A673 (cell line): ENCODE measurements at regions not wholly inside any gene's neighbourhood (a gene's known extent, or its start where the extent isn't known, plus 50 kb on each side); places are given as distances from the start of the nearest gene placed in this dataset.

ENCODE experiments used
- BruUV-seq: library from RNA; stranded (reverse); fragments of 400-500 nt; replicated peaks from 2 replicates; lab custom pipeline; 2021; lab: Mats Ljungman, UMichigan
- CTCF ChIA-PET: fragments of 300-600 bp; sonication (Branson Sonifier 250); formaldehyde crosslinking; loops from one replicate; lab custom pipeline; 2022; ENCODE audit warnings: antibody characterized with exemption; lab: Charles Lee
- POLR2A ChIA-PET: fragments of 300-600 bp; sonication (Branson Sonifier 250); formaldehyde crosslinking; loops from one replicate; lab custom pipeline; 2022; ENCODE audit warnings: antibody characterized with exemption; ENCODE audit not compliant: low non-redundant PET; lab: Charles Lee
- DNase-seq: peaks from one replicate; pipeline ENCODE4 v3.0.0-alpha.2; 2015; ENCODE audit warnings: low spot score
- H3K27ac ChIP-seq: fragments of 200-600 bp; sonication (generic); 2 replicates; pipeline ENCODE4 v1.5.1; 2016; ENCODE audit warnings: mixed run types, low read depth, mild to moderate bottlenecking, mixed read lengths, antibody characterized with exemption, low read length; ENCODE audit not compliant: poor library complexity, severe bottlenecking
- H3K27me3 ChIP-seq: fragments of 200-600 bp; sonication (generic); replicated peaks from 2 replicates; pipeline ENCODE4 v1.6.1; 2017; ENCODE audit warnings: mixed run types, low read depth, mild to moderate bottlenecking, mixed read lengths, antibody characterized with exemption, low read length; ENCODE audit not compliant: insufficient read depth, poor library complexity
- H3K36me3 ChIP-seq: fragments of 200-600 bp; sonication (generic); 2 replicates; pipeline ENCODE4 v1.6.1; 2016; ENCODE audit warnings: mixed run types, mild to moderate bottlenecking, mixed read lengths, antibody characterized with exemption, low read length; ENCODE audit not compliant: insufficient read depth, poor library complexity, severe bottlenecking
- H3K4me1 ChIP-seq: fragments of 200-600 bp; sonication (generic); 2 replicates; pipeline ENCODE4 v1.6.1; 2017; ENCODE audit warnings: mixed run types, mild to moderate bottlenecking, mixed read lengths, antibody characterized with exemption, low read length; ENCODE audit not compliant: insufficient read depth, poor library complexity, severe bottlenecking
- H3K4me3 ChIP-seq: fragments of 200-600 bp; sonication (generic); 2 replicates; pipeline ENCODE4 v1.5.1; 2016; ENCODE audit warnings: low read depth, mixed run types, mild to moderate bottlenecking, mixed read lengths, low read length; ENCODE audit not compliant: poor library complexity, severe bottlenecking
- H3K9me3 ChIP-seq: fragments of 200-600 bp; sonication (generic); 2 replicates; pipeline ENCODE4 v1.6.1; 2016; ENCODE audit warnings: mixed run types, low read depth, mild to moderate bottlenecking, mixed read lengths, antibody characterized with exemption, low read length; ENCODE audit not compliant: poor library complexity, severe bottlenecking
- EZH2 ChIP-seq: fragments of 200-600 bp; sonication (generic); IDR thresholded peaks from 2 replicates; pipeline ENCODE4 v1.6.1; 2017; ENCODE audit warnings: borderline replicate concordance, low read depth, mild to moderate bottlenecking, mixed read lengths, antibody characterized with exemption, low read length; ENCODE audit not compliant: poor library complexity, severe bottlenecking
- intact Hi-C: fragments of 100-400 bp; cut with micrococcal nuclease; formaldehyde crosslinking; loops from one replicate; pipeline ENCODE4 v1.10.0; 2022; ENCODE audit not compliant: unreplicated experiment
- TF ChIP-seq, protein P1 (sequence below): fragments of 300-800, 200-600 bp; sonication (generic); conservative IDR thresholded peaks from 2 replicates; pipeline ENCODE4 v1.5.1; 2017; ENCODE audit warnings: low read depth, mild to moderate bottlenecking, antibody characterized with exemption, low read length, moderate library complexity, mixed read lengths

DNA sequence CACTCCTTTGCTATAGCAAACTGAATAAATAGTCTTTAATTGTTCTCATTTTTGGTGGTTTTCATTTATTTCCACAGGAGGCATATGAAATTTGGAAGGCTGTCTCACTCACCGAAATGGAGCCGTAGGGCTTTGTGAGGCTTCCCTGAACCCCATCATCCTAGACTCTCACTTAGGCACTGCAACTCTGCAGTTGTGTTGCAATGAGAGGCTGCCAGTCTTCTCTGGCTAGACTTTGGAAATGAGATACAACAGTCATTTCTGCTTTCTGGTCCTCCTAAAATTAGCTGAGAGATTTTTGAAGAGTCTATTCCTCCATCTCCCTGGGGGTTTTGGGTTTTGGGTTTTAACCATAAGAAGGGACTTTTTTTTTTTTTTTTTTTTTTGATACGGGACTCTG, 146.5 kb downstream of the SH3BGRL start:
- intact Hi-C loops, result no loop called here
- no peak overlapping the region for H3K27ac ChIP-seq
- TF ChIP-seq EZH2, result no peak
- TF ChIP-seq, protein P1, sequence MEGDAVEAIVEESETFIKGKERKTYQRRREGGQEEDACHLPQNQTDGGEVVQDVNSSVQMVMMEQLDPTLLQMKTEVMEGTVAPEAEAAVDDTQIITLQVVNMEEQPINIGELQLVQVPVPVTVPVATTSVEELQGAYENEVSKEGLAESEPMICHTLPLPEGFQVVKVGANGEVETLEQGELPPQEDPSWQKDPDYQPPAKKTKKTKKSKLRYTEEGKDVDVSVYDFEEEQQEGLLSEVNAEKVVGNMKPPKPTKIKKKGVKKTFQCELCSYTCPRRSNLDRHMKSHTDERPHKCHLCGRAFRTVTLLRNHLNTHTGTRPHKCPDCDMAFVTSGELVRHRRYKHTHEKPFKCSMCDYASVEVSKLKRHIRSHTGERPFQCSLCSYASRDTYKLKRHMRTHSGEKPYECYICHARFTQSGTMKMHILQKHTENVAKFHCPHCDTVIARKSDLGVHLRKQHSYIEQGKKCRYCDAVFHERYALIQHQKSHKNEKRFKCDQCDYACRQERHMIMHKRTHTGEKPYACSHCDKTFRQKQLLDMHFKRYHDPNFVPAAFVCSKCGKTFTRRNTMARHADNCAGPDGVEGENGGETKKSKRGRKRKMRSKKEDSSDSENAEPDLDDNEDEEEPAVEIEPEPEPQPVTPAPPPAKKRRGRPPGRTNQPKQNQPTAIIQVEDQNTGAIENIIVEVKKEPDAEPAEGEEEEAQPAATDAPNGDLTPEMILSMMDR, result no peak
- no peaks in the 10 kb centered on the region for H3K36me3 ChIP-seq
- ChIA-PET POLR2A (no interaction called here), CTCF (no interaction called here)
- H3K27me3 ChIP-seq, result no peaks in the 10 kb centered on the region
- no peak for DNase-seq
- no peak overlapping the region for H3K4me3 ChIP-seq
- H3K9me3 ChIP-seq, result no peaks in the 10 kb centered on the region
- H3K4me1 ChIP-seq, result no peaks in the 10 kb centered on the region
- BruUV-seq, result no TSS peak

DNA sequence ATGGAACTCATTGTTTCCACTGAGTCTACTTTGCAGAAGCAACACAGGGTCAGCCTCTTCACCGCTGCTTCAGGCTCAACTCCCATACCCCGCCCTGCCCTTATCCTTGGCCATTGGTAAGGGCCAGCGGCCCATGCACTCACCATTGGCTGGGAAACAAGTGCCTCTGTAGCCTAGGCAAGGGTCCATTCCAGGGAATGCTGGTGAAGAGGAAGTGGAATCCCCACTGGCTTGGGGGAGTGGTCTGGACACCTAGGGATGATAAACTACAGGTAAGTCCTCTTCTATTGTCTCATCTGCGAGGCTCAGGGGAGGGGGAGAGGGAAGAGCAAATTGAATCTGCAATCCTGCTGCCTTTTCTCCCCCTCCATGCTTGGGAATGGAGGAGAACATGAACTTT, 153.1 kb downstream of the SH3BGRL start:
- BruUV-seq, result no TSS peak
- H3K36me3 ChIP-seq, result no peaks in the 10 kb centered on the region
- no peaks in the 10 kb centered on the region for H3K4me1 ChIP-seq
- ChIA-PET CTCF (no interaction called here), POLR2A (no interaction called here)
- no peaks in the 10 kb centered on the region for H3K9me3 ChIP-seq
- no peak overlapping the region for H3K4me3 ChIP-seq
- DNase-seq, result no peak
- intact Hi-C loops, result no loop called here
- no peaks in the 10 kb centered on the region for H3K27me3 ChIP-seq
- no peak for TF ChIP-seq EZH2
- TF ChIP-seq, protein P1, result no peak
- H3K27ac ChIP-seq, result no peak overlapping the region

DNA sequence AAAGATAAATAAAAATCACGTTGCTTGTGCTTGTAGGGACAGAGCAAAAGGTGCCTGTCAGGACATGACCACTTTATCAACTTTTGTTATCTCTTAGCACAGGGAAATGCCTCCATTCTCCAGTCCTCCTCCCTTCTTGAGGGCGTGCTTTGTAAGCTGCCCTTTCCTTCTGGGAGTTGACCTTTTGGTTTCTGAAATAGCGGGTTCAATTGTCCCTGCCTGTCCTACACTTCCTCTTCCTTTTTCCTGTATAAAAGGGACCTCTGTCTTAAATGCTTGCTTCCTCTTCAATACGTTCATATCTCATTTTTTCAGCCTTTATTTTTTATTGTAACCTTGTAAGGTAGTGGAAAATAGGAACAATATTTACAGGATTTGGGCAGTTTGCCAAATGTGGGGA, 153.5 kb downstream of the SH3BGRL start:
- H3K9me3 ChIP-seq, result no peaks in the 10 kb centered on the region
- H3K4me3 ChIP-seq, result no peak overlapping the region
- ChIA-PET CTCF (no interaction called here), POLR2A (no interaction called here)
- BruUV-seq, result no TSS peak
- no peaks in the 10 kb centered on the region for H3K27me3 ChIP-seq
- no peak for DNase-seq
- TF ChIP-seq, protein P1, result no peak
- TF ChIP-seq EZH2, result no peak
- intact Hi-C loops, result no loop called here
- no peaks in the 10 kb centered on the region for H3K4me1 ChIP-seq
- no peak overlapping the region for H3K27ac ChIP-seq
- H3K36me3 ChIP-seq, result no peaks in the 10 kb centered on the region
